GM19438 (cell line): ENCODE measurements at regions not wholly inside any gene's neighbourhood (a gene's known extent, or its start where the extent isn't known, plus 50 kb on each side); places are given as distances from the start of the nearest gene placed in this dataset.

Source experiments
- ATAC-seq: cut with Tn5 transposase; IDR thresholded peaks from one replicate; pipeline ENCODE4 v1.9.1; 2021; ENCODE audit warnings: low read depth; ENCODE audit not compliant: unreplicated experiment

DNA sequence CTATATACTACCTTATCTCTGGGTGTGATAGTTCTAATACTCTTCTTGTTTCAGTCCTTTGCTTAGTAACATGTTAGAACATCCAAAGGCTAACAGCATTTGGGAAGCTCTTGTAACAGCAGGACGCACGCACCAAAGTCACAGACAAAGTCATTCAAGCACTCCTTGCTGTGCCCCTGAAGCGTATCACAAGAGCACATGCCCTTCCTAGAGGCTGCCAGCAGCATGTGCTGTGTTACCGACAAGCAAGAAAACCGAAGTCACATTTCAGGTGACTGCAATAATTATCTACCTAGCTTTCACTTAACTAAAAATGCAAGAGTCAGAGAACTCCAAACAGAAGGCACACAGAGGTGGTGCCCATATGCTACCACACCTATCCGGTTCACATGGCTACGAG is 194.1 kb downstream of the KLF12 start:
- ATAC-seq, result no peak

DNA sequence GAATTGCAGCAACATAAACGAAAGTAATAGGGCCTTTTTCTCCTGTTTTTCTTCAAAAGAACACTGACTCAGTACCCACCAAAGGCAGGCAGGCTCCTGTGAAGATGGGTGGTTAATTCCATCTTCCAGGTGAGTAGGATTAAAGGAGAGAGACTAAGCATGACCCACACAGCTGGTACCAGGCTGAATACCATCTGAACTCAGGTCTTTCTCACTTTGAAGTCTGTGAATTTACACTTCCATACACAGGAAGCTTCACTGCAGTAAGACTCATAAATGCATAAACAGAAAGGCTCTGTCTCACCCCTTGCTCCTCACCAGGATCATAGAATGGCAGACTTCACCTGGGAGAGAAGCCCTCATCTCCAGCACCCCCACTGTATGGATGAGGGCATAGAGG is 194.6 kb downstream of the KLF12 start:
- ATAC-seq, result no peak

DNA sequence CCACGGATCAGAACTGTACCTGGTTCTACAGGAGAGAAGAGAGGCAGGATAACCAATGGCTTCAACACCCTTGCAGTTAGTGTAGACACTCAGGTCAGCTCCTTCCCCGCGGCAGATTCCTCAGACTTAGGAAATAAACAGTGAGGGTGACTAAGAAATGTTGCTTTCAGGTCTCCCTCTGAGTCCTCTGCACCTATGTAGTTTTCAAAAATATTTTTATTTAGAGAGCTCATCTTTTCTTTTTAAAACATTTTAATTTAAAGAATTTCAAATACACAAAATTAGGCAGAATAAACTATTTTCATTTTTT is 195.2 kb downstream of the KLF12 start:
- no peak for ATAC-seq

DNA sequence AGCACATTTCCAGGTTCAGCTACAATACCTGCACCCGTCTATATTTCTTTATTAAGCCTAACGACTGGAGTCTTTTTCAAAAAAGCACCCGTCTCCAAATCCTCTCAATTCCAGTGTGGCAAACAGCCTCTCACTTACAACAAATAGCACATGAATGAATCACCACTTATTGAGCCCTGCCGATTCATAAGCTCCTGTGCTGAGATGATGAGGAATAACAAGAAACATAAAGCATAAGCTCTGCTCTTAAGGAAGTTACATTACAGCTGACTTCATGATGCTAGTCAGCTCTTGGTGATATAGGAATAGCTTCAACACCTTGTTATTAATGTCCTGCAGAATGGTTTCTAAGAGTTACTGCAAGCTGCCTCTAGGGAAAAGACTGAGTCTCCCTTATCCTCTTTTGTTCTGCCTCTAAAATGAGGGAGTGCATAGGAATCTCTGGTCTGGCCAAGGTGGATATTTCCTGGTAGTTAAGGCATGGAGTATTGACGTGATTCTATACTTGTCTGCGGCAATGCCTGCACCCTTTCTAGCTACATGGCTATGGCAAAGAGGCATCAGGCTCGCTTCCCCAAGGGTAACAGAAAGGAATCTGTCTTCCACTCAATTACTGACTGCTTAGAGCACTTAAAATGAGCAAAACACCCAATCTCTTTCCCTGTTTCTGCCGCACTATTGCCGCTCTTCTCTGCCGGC is 195.7 kb downstream of the KLF12 start:
- no peak for ATAC-seq

DNA sequence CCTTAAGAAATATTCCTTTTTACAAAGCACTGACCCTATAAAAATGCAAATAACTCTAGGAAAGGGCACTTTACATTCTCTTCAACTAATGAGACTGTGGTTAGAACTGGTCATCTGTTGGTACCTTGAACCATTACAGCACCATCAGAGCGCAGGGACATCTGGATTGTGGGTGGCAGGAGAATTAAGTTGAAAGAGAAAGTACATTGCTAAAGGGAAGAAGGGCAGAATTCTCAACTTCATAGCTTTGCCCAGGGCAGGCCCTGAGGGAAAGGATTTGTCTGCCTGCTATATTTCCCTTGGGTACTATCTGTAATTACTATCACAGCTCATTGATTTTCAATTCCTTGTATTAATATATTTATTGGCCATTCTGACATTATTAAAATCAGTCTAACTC is 196.8 kb downstream of the KLF12 start:
- no peak for ATAC-seq

DNA sequence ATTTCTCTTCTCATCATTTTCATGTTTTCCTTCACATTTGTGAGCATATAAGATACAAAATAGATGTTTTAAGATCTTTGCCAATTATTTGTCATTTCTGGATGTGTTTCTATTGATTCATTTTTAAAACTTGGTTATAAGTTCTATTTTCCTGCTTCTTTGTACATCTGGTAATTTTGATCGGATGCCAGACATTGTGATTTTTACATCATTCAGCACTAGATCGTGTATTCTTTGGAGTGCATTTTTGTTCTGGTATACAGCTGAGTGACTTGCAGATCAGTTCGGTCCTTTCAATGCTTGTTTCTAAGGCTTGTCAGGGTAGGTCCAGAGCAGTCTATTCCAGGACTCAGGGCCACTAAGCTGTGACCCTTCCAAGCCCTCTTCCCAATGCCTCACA is 198.2 kb downstream of the KLF12 start:
- ATAC-seq, result no peak

DNA sequence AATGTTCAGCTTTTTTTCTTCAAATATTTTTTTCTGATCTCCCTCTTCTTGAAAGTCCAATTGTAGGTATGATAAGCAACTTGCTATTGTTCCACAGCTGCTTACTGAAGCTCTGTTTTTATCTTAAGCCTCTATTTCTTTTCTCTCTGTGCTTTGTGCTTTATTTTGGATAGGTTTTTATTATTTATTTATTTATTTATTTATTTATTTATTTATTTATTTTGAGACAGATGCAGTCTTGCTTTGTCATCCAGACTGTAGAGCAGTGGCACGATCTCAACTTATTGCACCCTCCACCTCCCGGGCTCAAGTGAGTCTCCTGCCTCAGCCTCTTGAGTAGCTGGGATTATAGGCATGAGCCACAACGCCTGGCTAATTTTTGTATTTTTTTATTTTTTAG is 199.4 kb downstream of the KLF12 start:
- no peak for ATAC-seq

DNA sequence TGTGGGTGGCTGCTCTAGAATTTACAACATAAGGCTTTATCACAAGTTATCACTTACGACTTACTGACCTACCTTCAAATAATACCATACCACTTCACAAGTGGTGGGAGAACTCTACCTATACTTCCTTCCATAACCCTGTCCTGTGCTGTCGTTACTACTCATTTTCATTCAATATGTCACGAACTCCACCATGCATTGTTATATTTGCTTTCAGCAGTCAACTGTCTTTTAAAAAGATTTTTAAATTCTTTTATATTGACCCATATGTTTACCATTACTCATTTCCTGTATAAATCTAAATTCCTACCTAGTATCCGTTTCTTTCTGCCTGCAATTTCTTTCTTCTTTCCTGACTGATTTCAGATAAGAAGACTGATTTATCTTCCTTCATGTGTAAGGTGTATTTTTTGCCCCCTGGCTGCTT is 200.0 kb downstream of the KLF12 start:
- ATAC-seq, result no peak

DNA sequence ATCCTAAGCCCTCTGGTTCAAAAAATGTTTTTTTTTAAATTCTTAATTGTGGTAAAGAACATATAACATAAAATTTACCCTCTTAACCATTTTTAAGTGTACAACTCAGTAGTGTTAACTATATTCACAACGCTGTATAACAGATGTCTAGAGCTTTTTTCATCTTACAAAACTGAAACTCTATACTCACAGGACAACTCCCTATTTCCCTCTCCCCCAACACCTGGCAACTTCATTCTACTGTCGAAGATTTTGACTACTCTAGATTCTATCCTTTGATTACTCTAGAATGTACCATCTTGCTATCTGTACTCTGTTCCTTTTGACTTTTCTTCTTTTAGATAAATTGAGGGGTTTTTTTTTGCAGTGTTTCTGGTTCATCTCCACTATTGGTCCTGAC is 200.4 kb downstream of the KLF12 start:
- no peak for ATAC-seq

DNA sequence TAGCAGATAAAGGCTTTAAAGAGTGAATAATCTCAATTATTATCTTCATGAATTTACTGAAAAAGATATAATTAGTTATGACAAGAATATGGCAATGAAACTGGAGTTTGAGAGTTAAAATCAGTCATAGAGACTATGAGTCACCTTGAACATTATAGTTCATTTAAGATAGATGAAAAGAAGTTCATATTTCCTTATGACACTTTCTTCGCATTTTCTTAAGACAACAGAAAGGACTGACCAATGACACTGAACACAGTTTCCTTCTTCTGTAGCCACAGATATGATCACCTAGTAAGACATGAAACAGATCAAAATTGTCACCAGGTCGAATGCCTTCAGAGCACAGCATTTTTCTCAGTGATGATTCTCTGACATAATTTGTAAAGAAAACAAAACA is 202.1 kb downstream of the KLF12 start:
- no peak for ATAC-seq

DNA sequence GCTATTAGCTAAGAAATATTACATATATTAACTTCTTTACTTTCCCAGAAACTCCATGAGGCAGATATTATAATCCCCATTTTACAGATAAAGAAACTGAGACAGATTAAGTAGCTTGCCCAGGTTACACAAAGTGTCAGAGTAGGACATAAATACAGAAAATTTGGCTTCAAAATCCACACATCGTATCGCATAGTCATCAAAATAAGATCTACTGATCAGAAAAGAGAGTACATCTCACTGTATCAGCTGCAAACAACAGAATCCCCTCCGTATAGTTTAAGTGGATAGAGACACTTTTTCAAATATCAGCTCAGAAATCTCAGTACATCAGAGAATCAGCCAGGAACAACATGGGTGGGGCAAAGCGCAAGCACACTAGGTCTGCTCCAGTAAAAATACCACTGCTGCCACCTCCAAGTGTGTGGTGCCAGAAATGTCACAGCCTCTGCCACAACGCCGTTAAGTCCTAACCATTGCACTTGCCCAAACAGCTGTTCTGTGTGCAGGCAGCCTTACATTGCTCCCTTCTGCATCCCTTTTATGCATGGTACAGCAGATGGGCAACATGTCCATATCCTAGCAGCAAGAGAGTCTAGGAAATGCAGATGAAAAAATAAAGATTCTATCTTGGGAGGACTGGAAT is 204.8 kb downstream of the KLF12 start:
- no peak for ATAC-seq

DNA sequence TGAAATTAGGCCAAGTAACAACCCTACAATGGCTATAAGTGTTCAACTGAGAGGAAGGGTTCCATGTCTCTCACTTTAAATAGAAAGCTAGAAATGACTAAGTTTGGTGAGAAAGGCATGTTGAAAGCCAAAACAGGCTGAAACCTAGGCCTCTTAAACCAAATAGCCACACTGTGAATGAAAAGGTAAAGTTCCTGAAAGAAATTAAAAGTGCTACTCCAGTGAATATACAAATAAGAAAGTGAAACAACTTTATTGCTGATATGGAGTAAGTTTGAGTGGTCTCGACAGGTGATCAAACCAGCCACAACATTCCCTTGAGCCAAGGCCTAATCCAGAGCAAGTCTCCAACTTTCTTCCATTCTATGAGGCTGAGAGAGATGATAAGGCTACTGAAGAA is 209.6 kb downstream of the KLF12 start:
- peak; percentile 93 for ATAC-seq

DNA sequence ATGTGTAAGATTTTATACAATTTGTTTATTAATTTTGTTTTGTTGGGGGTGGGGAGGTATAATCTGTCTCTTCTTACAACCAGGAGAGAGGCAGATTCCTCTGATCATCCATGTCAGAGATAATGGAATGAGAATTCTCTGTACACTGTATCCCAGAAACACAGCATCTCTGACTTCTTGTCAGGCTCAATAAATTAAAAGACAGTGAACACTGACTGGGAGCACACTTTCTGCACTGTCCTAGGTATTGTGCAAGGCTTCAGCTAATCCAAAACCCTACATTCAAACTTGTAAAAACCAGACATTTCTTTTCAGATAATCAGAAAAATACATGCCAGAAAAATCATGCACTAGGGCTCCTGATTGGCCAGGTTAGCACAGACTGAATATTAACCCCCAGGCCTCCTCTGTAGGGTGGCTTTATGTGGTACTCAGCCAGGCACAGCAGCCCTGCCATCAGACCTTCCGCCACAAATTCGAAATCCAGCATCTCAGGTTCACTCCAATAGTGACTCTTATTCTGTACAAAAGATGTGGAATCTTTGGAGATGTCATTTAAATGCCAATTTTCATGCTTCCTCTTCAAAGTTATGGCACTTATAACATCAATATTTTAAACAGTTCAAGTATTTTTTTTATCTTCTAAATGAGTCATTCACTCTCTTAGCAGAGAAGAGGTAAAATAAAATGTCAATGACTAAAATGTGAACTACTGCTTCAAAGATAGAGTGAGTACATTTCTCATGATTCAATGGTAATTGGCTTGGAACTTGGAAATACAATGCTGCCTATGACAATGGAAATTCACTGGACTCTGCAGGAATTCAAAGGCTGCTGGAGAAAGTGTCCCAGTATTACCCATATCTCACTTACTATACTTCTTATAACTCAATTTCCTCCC is 211.5 kb downstream of the KLF12 start:
- ATAC-seq, result no peak

DNA sequence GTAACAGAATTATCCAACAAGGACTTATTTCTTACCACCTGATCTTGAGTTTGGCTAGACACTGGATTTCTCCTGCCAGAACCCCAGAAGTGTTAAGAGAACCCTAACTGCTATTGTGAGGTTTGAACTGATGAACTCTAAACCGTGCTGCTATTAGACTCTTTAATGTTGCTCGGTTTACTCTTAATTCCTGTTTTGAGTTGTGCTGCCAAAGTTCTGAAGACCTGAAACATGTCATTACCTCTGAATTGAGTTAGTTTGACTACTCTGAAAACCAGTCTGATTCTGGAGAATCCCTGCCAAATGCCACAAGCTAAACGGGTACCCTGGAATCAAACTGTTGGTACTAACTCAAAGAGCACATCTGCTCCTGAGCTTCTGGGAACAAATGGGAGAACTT is 215.5 kb downstream of the KLF12 start:
- no peak for ATAC-seq

DNA sequence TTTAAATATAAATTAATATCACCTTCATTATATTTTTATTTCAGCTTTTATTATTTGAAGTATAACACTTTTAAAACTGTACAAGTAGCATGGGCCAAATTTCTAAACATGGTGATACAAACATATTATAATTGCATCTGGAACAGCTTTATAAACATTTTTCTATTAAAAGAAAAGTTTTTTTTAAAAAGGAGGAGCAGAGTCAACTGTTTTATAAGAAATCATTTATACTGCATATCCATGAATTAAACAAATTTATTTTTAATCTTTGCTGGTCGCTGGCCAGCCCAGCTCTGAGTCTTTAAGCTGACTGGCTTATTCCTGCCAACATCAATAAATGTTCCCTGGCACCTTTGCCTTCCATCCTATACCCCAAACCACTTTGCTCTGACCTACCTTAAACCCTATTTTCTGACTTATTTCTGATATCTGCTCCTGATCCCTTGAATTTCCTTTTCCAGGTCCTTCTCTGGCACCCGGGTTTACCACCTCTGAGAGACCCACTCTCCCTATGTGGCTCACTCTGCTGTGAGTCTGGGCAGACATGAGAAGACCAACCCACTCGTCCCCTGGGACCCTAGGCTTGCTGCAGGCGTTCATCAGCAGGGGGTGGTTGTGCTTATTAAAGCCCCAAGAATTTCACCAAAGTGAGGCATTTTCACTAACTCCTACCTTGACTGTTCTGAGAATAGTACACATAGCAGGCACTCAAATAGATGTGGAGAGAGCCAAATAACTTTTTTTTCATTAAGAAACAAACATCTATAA is 220.3 kb downstream of the KLF12 start:
- no peak for ATAC-seq

DNA sequence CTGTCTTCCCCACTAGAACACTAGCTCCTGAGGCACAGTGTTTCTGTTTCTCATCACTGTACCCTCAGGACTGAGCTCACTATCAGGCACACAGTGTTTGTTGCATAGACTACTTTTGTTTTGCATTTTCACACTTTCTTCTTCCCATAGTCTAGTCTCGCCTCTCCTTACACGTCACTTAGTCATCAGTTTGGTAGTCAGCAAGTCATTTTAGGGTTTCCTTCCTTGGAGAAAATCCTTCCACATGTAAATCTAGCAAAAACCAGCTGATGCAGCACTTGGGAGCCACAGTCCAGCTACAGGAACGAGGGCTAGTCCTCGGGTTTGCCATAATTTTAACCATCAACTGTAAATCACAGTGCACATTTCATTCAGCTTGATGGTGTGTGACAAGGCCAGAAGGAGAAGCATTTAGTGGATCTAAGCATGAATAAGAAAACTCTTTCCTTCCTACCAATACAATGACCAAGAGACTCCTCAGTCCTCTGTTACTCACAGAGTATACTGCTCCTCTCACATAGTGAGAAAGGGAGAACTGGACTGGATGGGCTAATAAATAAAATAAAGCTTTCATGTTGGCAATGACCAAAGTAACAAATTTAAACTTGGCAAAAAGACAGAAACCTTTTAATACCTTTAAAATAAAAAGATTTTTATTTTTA is 221.0 kb downstream of the KLF12 start:
- ATAC-seq, result no peak

DNA sequence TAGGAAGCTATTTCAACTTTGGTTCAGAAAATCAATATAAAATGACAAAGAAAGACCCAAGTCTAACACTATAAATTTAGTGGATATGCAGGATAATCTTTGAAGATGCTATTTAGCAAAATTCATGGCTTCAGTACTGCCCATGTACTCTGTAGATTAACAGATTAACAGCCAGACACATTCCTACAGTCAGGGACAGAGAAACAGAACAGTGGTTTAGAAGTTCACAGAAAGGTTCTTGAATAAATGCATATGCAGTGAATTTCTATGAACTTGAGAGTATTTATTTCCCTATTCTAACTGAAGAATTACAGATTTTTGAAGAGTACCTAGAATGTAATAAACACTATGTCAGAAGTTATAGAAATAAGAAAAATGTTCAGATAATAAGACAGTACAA is 222.8 kb downstream of the KLF12 start:
- no peak for ATAC-seq

DNA sequence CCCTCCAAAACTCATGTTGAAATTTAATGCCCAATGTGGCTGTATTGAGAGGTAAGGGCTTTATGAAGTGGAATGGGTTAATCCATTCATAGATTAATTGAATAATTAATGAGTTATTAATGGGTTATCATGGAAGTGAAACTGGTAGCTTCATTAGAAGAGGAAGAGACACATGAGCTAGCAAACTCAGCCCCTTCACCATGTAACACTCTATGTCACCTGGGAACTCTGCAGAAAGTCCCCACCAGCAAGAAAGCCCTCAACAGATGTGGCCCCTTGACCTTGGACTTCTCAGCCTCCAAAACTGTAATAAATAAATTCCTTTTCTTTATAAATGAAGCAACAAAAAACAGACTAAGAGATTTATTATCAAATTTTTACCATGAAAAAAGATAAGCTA is 223.5 kb downstream of the KLF12 start:
- no peak for ATAC-seq

DNA sequence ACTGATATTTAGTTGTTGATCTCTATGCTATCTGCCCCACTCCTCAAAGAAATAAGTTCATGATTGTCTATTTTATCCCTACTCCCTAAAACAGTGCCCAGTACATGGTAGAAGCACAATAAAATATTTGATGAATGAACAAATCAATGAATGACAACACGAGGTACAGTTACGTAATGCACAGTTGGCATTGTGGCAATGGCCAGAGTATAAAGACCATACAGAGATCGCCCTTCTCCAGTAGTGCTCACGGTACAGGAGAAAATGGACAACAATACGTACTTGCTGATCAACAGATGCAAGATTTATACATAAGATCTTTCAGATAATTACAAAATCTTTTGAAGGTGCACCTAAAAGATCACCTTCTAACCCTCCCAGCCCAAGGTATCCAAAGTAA is 225.4 kb downstream of the KLF12 start:
- no peak for ATAC-seq

DNA sequence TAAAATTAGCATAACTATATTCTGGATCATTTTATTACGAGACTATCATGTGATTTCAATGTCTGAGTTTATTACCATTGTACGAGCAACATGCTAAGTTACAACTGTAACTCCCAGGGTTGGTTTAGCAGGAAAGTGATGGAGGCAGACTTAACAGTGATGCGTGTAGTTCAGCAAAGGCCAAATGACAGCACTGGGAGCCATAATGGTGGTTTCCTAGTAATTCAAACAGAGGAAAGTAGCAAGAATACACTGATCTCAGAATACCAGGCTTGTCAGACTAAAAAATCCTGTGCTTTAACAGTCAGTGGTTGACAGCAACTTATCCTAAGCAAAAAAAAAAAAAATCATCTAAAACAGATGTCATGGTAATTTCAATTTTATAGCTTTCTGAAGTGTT is 229.6 kb downstream of the KLF12 start:
- ATAC-seq, result no peak

DNA sequence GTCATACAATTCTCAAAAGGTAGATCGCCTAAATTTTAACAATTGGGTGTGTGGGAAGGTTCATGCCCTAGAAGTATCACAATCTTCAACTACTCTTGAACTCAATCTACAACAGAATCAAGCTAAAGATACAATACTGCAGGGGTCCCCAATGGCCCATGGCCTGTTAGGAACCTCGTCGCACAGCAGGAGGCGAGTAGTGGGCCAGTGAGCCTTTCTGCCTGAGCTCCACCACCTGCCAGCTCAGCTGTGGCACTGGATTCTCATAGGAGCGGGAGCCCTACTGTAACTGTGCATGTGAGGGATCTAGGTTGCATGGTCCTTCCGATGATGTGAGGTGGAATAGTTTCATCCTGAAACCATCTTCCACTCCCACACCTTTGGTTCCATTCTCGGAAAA is 230.6 kb downstream of the KLF12 start:
- no peak for ATAC-seq
